ENCODE measurements at regions not wholly inside any gene's neighbourhood (a gene's known extent, or its start where the extent isn't known, plus 50 kb on each side); places are given as distances from the start of the nearest gene placed in this dataset.

DNA sequence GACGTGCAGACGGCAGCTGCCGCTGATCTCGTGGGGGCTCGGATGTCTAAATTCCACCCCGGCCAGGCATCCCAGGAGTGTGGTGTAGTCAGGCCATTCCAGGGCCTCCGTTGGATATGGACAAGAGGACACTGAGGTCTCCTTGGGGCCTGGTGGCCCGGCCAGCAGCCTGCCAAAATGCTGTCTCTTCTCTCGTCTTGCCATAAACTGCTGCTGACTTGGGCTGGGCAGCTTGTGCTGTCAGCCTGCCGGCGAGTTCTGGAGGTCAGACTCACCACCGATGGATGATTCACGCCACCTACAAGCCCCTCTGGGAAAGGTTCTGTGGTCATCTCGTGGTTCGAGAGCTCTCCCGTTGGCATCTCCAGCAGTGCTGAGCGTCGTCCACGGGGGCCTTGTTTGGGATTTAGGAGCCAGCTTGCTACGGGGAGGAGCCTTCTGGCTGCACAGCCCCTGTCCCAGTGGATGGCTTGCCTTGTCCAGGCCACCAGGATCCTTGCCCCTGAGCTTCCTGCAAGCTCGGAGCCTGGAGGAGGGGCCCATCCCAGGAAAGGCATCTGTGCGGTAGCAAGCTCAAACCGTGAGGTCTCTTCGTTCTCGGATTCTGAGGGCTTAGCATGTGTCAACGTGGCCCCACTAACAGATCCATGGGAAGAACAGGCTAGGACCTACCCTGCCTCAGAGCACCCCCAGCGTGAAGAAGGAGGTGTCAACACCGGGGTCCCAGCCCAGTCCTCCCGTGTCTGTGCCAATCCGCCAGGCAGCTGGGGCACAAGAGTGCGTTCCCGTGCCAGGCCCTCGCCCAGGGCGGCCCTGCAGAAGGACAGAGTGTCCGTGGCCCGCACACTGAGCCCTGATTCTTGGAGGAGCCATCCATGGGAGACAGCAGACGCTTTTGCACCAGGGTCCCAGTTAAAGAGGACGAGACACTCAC is 1114.1 kb downstream of the BRD1 start:
- Histone ChIP-seq H3K4me3 (ENCODE audit: insufficient read depth, low read depth, low read length, poor library complexity, severe bottlenecking) (no peak overlapping the region), H3K4me1 (ENCODE audit: control insufficient read depth, insufficient read depth, low read length, poor library complexity, severe bottlenecking) (no peaks in the 10 kb centered on the region), H3K9me3 (ENCODE audit: control insufficient read depth, low read length) (no peaks in the 10 kb centered on the region), H3K27me3 (replicated peaks; ENCODE audit: control insufficient read depth, insufficient read depth, low read length, poor library complexity, severe bottlenecking) (no peaks in the 10 kb centered on the region), H3K36me3 (ENCODE audit: control insufficient read depth, insufficient read depth, low read length) (no peaks in the 10 kb centered on the region), H3K27ac (ENCODE audit: insufficient read depth, low read length, poor library complexity, severe bottlenecking) (no peak overlapping the region)
- DNase-seq: no peak

DNA sequence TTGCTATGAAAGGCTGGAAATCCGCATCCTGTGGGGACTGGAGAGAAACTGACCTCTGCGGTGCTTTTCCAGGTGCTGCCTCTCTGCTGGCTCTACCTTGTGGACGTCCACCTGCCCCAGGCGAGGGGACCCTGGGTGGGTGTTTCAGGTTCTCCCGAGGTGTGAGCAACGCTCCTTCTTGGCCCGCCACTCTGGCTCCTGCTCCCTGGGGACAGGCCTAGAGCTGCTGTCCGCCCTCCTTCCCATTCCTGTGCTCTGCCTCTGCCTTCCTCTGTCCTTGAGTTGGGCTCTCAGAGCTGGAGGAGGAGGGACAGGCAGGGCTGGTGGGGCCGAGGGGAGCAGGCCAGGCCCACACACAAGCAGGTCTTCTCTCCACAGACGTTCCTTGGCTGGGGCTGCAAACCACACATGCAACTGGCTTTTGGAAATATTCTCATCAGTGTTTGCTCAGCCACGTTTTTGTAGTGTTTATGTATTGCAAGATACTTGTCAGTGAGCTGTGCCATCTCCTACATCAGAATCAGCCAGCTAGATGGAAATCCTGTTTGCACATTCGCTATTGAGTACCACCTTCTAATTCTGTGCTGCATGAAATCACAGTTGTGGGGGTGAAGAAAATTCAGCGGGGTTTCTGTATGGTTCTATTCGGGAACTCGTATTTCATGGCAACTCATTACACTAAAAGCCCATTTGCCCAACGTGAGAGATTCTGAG is 1115.0 kb downstream of the BRD1 start:
- H3K27ac ChIP-seq (ENCODE audit: insufficient read depth, low read length, poor library complexity, severe bottlenecking): no peak overlapping the region
- no peaks in the 10 kb centered on the region for H3K4me1 ChIP-seq (ENCODE audit: control insufficient read depth, insufficient read depth, low read length, poor library complexity, severe bottlenecking)
- DNase-seq: no peak
- no peaks in the 10 kb centered on the region for H3K9me3 ChIP-seq (ENCODE audit: control insufficient read depth, low read length)
- H3K27me3 ChIP-seq (replicated peaks; ENCODE audit: control insufficient read depth, insufficient read depth, low read length, poor library complexity, severe bottlenecking): no peaks in the 10 kb centered on the region
- no peaks in the 10 kb centered on the region for H3K36me3 ChIP-seq (ENCODE audit: control insufficient read depth, insufficient read depth, low read length)
- no peak overlapping the region for H3K4me3 ChIP-seq (ENCODE audit: insufficient read depth, low read depth, low read length, poor library complexity, severe bottlenecking)

DNA sequence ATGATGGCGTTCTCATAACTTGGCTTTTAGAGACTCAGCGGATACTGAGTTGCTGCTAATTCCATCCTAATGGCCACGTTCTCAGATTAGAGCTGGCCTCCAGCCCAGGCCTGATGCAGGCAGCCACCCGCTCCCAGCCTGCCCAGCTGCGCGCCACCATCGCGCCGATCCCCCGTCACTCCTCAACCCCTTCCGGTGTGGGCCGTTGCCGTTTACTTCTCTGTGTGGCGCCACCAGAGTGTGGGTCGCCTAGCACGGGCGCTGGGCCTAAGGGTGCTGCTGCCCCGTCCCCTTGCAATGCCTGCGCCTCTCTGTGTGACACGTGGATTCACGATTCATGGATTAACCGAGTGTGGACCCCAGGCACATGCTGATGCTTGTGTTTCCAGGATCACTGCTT is 1116.0 kb downstream of the BRD1 start:
- no peak for DNase-seq
- no peak overlapping the region for H3K27ac ChIP-seq (ENCODE audit: insufficient read depth, low read length, poor library complexity, severe bottlenecking)
- H3K9me3 ChIP-seq (ENCODE audit: control insufficient read depth, low read length): no peaks in the 10 kb centered on the region
- H3K4me1 ChIP-seq (ENCODE audit: control insufficient read depth, insufficient read depth, low read length, poor library complexity, severe bottlenecking): no peaks in the 10 kb centered on the region
- H3K36me3 ChIP-seq (ENCODE audit: control insufficient read depth, insufficient read depth, low read length): no peaks in the 10 kb centered on the region
- H3K27me3 ChIP-seq (replicated peaks; ENCODE audit: control insufficient read depth, insufficient read depth, low read length, poor library complexity, severe bottlenecking): no peaks in the 10 kb centered on the region
- no peak overlapping the region for H3K4me3 ChIP-seq (ENCODE audit: insufficient read depth, low read depth, low read length, poor library complexity, severe bottlenecking)

DNA sequence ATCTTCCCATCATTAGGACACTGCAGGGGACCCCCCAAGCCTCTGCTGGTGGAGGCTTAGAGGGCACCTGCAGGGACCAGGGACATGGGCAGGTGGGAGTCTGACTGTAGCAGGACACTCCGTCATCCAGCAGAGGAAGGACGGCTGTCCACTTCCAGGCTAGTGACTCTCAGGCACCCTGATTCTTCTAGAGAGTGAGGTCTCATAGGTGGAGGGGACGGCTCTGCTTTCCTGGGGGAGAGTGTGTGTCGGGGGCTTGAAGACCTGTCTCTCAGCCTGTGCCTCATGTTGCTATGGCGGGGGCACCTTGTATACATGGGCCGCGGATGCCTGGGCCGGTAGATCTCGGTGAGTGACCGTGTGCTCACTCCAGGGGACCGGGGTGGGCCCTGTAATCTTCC is 1116.6 kb downstream of the BRD1 start:
- no peak overlapping the region for H3K27ac ChIP-seq (ENCODE audit: insufficient read depth, low read length, poor library complexity, severe bottlenecking)
- H3K9me3 ChIP-seq (ENCODE audit: control insufficient read depth, low read length): no peaks in the 10 kb centered on the region
- H3K4me3 ChIP-seq (ENCODE audit: insufficient read depth, low read depth, low read length, poor library complexity, severe bottlenecking): no peak overlapping the region
- no peaks in the 10 kb centered on the region for H3K4me1 ChIP-seq (ENCODE audit: control insufficient read depth, insufficient read depth, low read length, poor library complexity, severe bottlenecking)
- no peak for DNase-seq
- no peaks in the 10 kb centered on the region for H3K36me3 ChIP-seq (ENCODE audit: control insufficient read depth, insufficient read depth, low read length)
- no peaks in the 10 kb centered on the region for H3K27me3 ChIP-seq (replicated peaks; ENCODE audit: control insufficient read depth, insufficient read depth, low read length, poor library complexity, severe bottlenecking)

DNA sequence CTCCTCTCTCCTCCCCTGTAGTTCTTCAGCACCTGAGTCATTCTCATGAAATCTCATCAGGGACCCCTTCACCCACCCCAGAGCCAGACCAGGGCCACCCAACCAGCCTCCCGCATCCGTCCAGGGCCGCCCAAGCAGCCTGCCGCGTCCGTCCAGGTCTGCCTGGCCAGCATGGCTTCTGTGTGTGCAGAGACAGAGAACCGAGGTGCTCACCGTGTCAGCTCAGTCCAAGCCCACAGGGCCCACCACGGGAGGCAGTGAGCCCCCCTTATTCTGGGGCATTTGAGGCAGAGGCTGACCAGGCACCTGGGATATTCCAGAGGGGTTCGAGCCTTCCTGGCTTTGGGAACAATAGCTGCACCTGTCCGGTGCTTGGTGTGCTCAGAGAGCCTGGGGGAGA is 1117.3 kb downstream of the BRD1 start:
- Histone ChIP-seq H3K9me3 (ENCODE audit: control insufficient read depth, low read length) (no peaks in the 10 kb centered on the region), H3K36me3 (ENCODE audit: control insufficient read depth, insufficient read depth, low read length) (no peaks in the 10 kb centered on the region), H3K27ac (ENCODE audit: insufficient read depth, low read length, poor library complexity, severe bottlenecking) (no peak overlapping the region), H3K4me1 (ENCODE audit: control insufficient read depth, insufficient read depth, low read length, poor library complexity, severe bottlenecking) (no peaks in the 10 kb centered on the region), H3K27me3 (replicated peaks; ENCODE audit: control insufficient read depth, insufficient read depth, low read length, poor library complexity, severe bottlenecking) (no peaks in the 10 kb centered on the region), H3K4me3 (ENCODE audit: insufficient read depth, low read depth, low read length, poor library complexity, severe bottlenecking) (no peak overlapping the region)
- DNase-seq: no peak

DNA sequence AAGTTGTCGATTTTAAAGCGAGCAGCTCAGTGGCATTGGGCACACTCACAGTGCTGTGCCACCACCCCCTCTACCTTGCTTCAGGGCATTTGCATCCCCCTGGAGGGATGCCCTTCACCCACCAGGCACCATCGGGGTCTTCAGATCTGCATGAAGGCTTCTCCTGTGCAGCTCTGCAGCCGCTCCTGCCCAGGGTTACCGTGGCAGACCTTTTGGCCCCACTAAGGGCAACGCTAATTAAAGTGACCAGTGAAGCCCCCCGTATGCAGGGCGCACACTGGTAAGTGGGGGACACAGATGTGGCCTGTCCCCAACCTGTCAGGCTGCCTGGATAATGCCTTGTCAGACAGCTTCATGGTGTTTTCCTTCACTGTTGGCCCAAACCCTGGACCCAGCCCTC is 1117.7 kb downstream of the BRD1 start:
- no peak for DNase-seq
- H3K36me3 ChIP-seq (ENCODE audit: control insufficient read depth, insufficient read depth, low read length): no peaks in the 10 kb centered on the region
- H3K27me3 ChIP-seq (replicated peaks; ENCODE audit: control insufficient read depth, insufficient read depth, low read length, poor library complexity, severe bottlenecking): no peaks in the 10 kb centered on the region
- H3K27ac ChIP-seq (ENCODE audit: insufficient read depth, low read length, poor library complexity, severe bottlenecking): no peak overlapping the region
- H3K9me3 ChIP-seq (ENCODE audit: control insufficient read depth, low read length): no peaks in the 10 kb centered on the region
- H3K4me3 ChIP-seq (ENCODE audit: insufficient read depth, low read depth, low read length, poor library complexity, severe bottlenecking): no peak overlapping the region
- no peaks in the 10 kb centered on the region for H3K4me1 ChIP-seq (ENCODE audit: control insufficient read depth, insufficient read depth, low read length, poor library complexity, severe bottlenecking)

DNA sequence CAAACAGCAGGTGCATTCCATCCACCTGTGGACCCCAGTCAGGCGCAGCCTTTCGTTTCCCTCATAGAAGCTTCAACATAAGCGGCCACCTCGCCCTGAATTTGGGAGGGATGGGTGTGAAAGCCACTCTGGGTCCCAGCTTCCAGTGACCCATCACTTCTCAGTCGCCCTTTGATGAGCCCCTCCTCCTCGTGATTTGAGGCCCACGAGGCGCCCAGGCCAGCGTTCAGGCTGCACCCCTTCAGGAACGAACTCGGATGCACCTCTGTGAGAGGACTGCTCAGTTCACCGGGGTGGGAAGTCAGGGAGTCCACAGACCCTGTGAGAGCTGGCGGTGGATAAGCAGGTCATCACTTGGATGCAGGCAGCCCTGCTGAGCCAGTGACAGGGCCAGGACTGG is 1118.2 kb downstream of the BRD1 start:
- H3K27me3 ChIP-seq (replicated peaks; ENCODE audit: control insufficient read depth, insufficient read depth, low read length, poor library complexity, severe bottlenecking): no peaks in the 10 kb centered on the region
- no peaks in the 10 kb centered on the region for H3K36me3 ChIP-seq (ENCODE audit: control insufficient read depth, insufficient read depth, low read length)
- H3K27ac ChIP-seq (ENCODE audit: insufficient read depth, low read length, poor library complexity, severe bottlenecking): no peak overlapping the region
- H3K9me3 ChIP-seq (ENCODE audit: control insufficient read depth, low read length): no peaks in the 10 kb centered on the region
- H3K4me3 ChIP-seq (ENCODE audit: insufficient read depth, low read depth, low read length, poor library complexity, severe bottlenecking): no peak overlapping the region
- no peaks in the 10 kb centered on the region for H3K4me1 ChIP-seq (ENCODE audit: control insufficient read depth, insufficient read depth, low read length, poor library complexity, severe bottlenecking)
- DNase-seq: no peak

DNA sequence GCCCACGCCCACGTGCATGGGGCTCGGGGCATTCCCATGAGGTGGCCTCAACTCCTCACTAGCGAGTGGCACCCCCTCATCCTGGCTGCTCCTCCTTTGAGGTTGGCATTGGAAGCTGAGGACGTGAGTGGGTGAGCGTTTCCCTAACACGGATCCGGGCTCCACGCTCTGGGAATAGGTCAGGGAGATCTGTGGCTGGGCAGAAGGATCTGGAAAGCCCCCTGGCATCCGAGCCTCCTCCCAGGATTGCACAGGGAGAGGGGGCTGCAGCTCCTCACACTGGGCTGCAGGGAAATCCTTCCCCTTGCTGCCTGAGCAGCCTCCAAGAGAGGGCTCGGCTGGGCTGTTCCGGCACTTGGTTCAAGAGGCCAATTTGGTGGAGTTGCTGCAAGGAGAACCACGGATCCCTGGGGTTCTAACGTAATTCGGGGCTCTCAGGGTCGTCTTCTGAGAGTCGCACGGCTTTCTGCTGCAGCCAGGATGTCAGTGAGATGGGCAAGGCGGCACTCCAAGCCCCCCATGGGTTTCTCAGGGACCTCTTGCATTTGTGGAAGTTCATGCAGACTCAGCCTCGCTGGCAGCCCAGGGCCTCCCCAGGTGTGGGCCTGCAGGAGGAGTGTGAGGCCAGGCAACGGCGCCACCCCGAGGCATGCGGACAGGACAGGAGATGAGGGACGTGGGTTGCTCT is 1119.0 kb downstream of the BRD1 start:
- Histone ChIP-seq H3K27me3 (replicated peaks; ENCODE audit: control insufficient read depth, insufficient read depth, low read length, poor library complexity, severe bottlenecking) (no peaks in the 10 kb centered on the region), H3K27ac (ENCODE audit: insufficient read depth, low read length, poor library complexity, severe bottlenecking) (no peak overlapping the region), H3K4me3 (ENCODE audit: insufficient read depth, low read depth, low read length, poor library complexity, severe bottlenecking) (no peak overlapping the region), H3K4me1 (ENCODE audit: control insufficient read depth, insufficient read depth, low read length, poor library complexity, severe bottlenecking) (no peaks in the 10 kb centered on the region), H3K9me3 (ENCODE audit: control insufficient read depth, low read length) (no peaks in the 10 kb centered on the region), H3K36me3 (ENCODE audit: control insufficient read depth, insufficient read depth, low read length) (no peaks in the 10 kb centered on the region)
- no peak for DNase-seq

DNA sequence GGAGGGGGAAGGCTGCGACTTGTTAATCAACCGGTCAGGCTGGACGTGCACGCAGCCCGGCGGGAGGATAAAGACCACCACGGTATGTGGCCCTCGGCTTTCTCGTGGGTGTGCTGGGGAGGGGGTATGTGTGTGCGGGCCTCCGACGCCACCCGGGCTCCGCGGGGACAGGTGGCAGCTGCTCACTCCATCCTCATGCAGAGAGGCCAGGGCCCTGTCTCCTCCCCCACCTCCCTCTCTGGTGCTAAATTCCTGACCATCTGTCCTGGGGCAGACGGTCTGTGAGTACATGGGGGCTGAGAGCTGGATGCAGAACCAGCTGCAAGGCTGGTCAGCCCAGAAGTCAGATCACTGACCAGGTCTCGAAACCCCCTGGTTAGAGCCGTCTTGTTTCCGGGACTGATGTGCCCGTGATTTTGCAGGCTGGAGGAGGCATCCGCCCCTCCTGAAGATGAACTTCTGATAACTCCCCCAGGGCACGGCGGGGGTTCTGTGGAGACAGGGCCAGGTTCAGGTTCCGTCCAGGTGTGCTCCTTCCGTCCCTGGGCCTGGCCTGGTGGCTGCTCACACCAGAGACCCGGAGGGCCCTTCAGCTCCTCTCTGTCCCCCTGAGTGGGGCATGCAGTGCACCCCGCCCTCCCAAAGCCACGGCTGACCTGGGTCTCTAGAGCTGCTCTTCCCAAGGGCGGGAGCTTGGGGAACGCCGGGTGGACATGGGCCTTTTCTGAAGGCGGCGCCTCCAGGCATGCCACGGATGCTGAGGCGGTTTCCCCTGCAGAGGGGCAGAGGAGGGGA is 1119.7 kb downstream of the BRD1 start:
- Histone ChIP-seq H3K36me3 (ENCODE audit: control insufficient read depth, insufficient read depth, low read length) (no peaks in the 10 kb centered on the region), H3K27ac (ENCODE audit: insufficient read depth, low read length, poor library complexity, severe bottlenecking) (no peak overlapping the region), H3K27me3 (replicated peaks; ENCODE audit: control insufficient read depth, insufficient read depth, low read length, poor library complexity, severe bottlenecking) (no peaks in the 10 kb centered on the region), H3K9me3 (ENCODE audit: control insufficient read depth, low read length) (no peaks in the 10 kb centered on the region), H3K4me3 (ENCODE audit: insufficient read depth, low read depth, low read length, poor library complexity, severe bottlenecking) (no peak overlapping the region), H3K4me1 (ENCODE audit: control insufficient read depth, insufficient read depth, low read length, poor library complexity, severe bottlenecking) (no peaks in the 10 kb centered on the region)
- DNase-seq: no peak
